Endothelial cell of umbilical vein (primary cell): ENCODE measurements at regions not wholly inside any gene's neighbourhood (a gene's known extent, or its start where the extent isn't known, plus 50 kb on each side); places are given as distances from the start of the nearest gene placed in this dataset.
A peak's percentile ranks its signal among the peaks of the same experiment; 100 is the strongest.

ENCODE experiments used
- BruUV-seq: library from RNA; stranded (reverse); fragments of 400-500 nt; replicated peaks from 2 replicates; lab custom pipeline; 2021; lab: Mats Ljungman, UMichigan
- CTCF ChIA-PET: fragments of 300-600, 350-600 bp; sonication (Branson Sonifier 250); formaldehyde crosslinking; loops from one replicate; lab custom pipeline; 2021; ENCODE audit warnings: antibody characterized with exemption, inconsistent platforms; lab: Charles Lee
- POLR2A ChIA-PET: fragments of 300-600, 350-600 bp; sonication (Branson Sonifier 250); formaldehyde crosslinking; loops from one replicate; lab custom pipeline; 2021; ENCODE audit warnings: antibody characterized with exemption, inconsistent platforms; lab: Charles Lee
- DNase-seq: peaks from one replicate; pipeline ENCODE4 v3.0.0-alpha.2; 2011; ENCODE audit warnings: low read depth, low spot score
- FAIRE-seq: peaks from 2 replicates; lab custom pipeline; 2011; peaks lifted over from hg19 to GRCh38; lab: Jason Lieb, UNC
- H2AFZ ChIP-seq: 2 replicates; pipeline ENCODE4 v1.6.0; 2012; ENCODE audit warnings: low read depth, low read length, control low read depth, inconsistent platforms
- H3K27ac ChIP-seq: 2 replicates; pipeline ENCODE4 v1.5.1; 2011; ENCODE audit warnings: low read depth, mild to moderate bottlenecking, control low read depth, low read length, moderate library complexity; ENCODE audit not compliant: insufficient read depth
- H3K27me3 ChIP-seq, 2 experiments: 2 replicates each; pipeline versions ENCODE4 v1.6.0 to v1.6.1; 2011; ENCODE audit warnings: low read length in 2 of 2, mixed read lengths in 1 of 2; ENCODE audit not compliant: control insufficient read depth in 2 of 2, insufficient read depth in 2 of 2
- H3K36me3 ChIP-seq, 2 experiments: 2 replicates in 1 of 2; 3 replicates in 1 of 2; pipeline ENCODE4 v1.5.1; 2011; ENCODE audit warnings: low read length in 2 of 2, mild to moderate bottlenecking in 1 of 2, moderate library complexity in 1 of 2; ENCODE audit not compliant: control insufficient read depth in 2 of 2, insufficient read depth in 2 of 2; ENCODE audit errors: extremely low read depth in 1 of 2
- H3K4me1 ChIP-seq: 3 replicates; pipeline ENCODE4 v1.5.1; 2011; ENCODE audit warnings: mild to moderate bottlenecking, low read length; ENCODE audit not compliant: control insufficient read depth, insufficient read depth; ENCODE audit errors: extremely low read depth
- H3K4me2 ChIP-seq: 2 replicates; pipeline ENCODE4 v1.6.1; 2011; ENCODE audit warnings: low read length, control low read depth, mixed read lengths; ENCODE audit not compliant: insufficient read depth
- H3K4me3 ChIP-seq, 3 experiments: fragments of 200-600 bp in 1 of 3; sonication (generic), shearing (Covaris generic) in 1 of 3; replicated peaks in 1 of 3; 2 replicates each; pipeline ENCODE4 v1.5.1; 2011 to 2016; ENCODE audit warnings: control low read depth in 3 of 3, low read length in 3 of 3, mild to moderate bottlenecking in 2 of 3, inconsistent platforms in 1 of 3, low read depth in 1 of 3, moderate library complexity in 1 of 3; ENCODE audit not compliant: insufficient read depth in 1 of 3
- H3K79me2 ChIP-seq: 2 replicates; pipeline ENCODE4 v1.6.0; 2012; ENCODE audit warnings: low read length, inconsistent platforms; ENCODE audit not compliant: control insufficient read depth, insufficient read depth
- H3K9ac ChIP-seq: replicated peaks from 2 replicates; pipeline ENCODE3; 2011; ENCODE audit warnings: low read length, control low read depth; ENCODE audit not compliant: insufficient read depth; ENCODE audit errors: extremely low read depth
- H3K9me1 ChIP-seq: replicated peaks from 3 replicates; pipeline ENCODE4 v1.6.0; 2011; ENCODE audit warnings: mild to moderate bottlenecking, low read length; ENCODE audit not compliant: control insufficient read depth, insufficient read depth; ENCODE audit errors: extremely low read depth
- H3K9me3 ChIP-seq: replicated peaks from 2 replicates; pipeline ENCODE4 v1.5.1; 2012; ENCODE audit warnings: low read length, inconsistent platforms; ENCODE audit not compliant: control insufficient read depth, insufficient read depth
- H4K20me1 ChIP-seq: replicated peaks from 2 replicates; pipeline ENCODE3; 2011; ENCODE audit warnings: mild to moderate bottlenecking, low read length; ENCODE audit not compliant: control insufficient read depth, insufficient read depth; ENCODE audit errors: extremely low read depth
- EZH2 ChIP-seq: IDR thresholded peaks from 2 replicates; pipeline ENCODE4 v1.6.1; 2012; ENCODE audit warnings: borderline replicate concordance, low read depth, mild to moderate bottlenecking, moderate library complexity, low read length, inconsistent platforms; ENCODE audit not compliant: severe bottlenecking
- FOS ChIP-seq: IDR thresholded peaks from 2 replicates; pipeline ENCODE4 v1.6.1; 2011; ENCODE audit warnings: mild to moderate bottlenecking, low read length, moderate library complexity, borderline replicate concordance; ENCODE audit not compliant: insufficient read depth
- GATA2 ChIP-seq: IDR thresholded peaks from 2 replicates; pipeline ENCODE4 v1.7.0; 2011; ENCODE audit warnings: low read depth, mild to moderate bottlenecking, moderate library complexity, mixed read lengths, low read length; ENCODE audit not compliant: insufficient read length, insufficient read depth
- JUN ChIP-seq: IDR thresholded peaks from 2 replicates; pipeline ENCODE4 v1.6.1; 2011; ENCODE audit warnings: borderline replicate concordance, low read depth; ENCODE audit not compliant: insufficient read length, insufficient read depth
- MYC ChIP-seq: IDR thresholded peaks from one replicate; pipeline ENCODE4 v1.6.1; 2011; ENCODE audit warnings: mild to moderate bottlenecking, low read depth, low read length
- POLR2A ChIP-seq: IDR thresholded peaks from 2 replicates; pipeline ENCODE4 v1.6.1; 2012; ENCODE audit warnings: low read depth, mild to moderate bottlenecking, control low read depth, low read length
- POLR2AphosphoS5 ChIP-seq: IDR thresholded peaks from 2 replicates; pipeline ENCODE4 v1.6.1; 2012; ENCODE audit warnings: low read depth, mild to moderate bottlenecking, control low read depth, low read length, moderate library complexity; ENCODE audit not compliant: insufficient read depth
- dilution Hi-C: fragments of 300-500 bp; cut with MboI; formaldehyde crosslinking; loops from one replicate; pipeline ENCODE4 v1.15.0; 2019; ENCODE audit warnings: low sequenced_read_pairs; ENCODE audit not compliant: extremely low pct_ligation_motif_present
- intact Hi-C: fragments of 100-400 bp; cut with micrococcal nuclease; formaldehyde crosslinking; loops from one replicate; pipeline ENCODE4 v1.10.0; 2022
- TF ChIP-seq, protein P1 (sequence below): IDR thresholded peaks from 2 replicates; pipeline ENCODE4 v1.6.1; 2011; ENCODE audit not compliant: insufficient read depth, insufficient read length
- TF ChIP-seq, protein P2 (sequence below), 2 donors: IDR thresholded peaks; 1 replicate in 1 of 2; 2 replicates in 1 of 2; pipeline ENCODE4 v1.5.1; 2011; ENCODE audit warnings: low read length in 2 of 2, mild to moderate bottlenecking in 2 of 2, moderate library complexity in 2 of 2, control low read depth in 1 of 2, inconsistent platforms in 1 of 2, low read depth in 1 of 2; ENCODE audit not compliant: insufficient read depth in 1 of 2; ENCODE audit errors: extremely low read depth in 1 of 2

DNA sequence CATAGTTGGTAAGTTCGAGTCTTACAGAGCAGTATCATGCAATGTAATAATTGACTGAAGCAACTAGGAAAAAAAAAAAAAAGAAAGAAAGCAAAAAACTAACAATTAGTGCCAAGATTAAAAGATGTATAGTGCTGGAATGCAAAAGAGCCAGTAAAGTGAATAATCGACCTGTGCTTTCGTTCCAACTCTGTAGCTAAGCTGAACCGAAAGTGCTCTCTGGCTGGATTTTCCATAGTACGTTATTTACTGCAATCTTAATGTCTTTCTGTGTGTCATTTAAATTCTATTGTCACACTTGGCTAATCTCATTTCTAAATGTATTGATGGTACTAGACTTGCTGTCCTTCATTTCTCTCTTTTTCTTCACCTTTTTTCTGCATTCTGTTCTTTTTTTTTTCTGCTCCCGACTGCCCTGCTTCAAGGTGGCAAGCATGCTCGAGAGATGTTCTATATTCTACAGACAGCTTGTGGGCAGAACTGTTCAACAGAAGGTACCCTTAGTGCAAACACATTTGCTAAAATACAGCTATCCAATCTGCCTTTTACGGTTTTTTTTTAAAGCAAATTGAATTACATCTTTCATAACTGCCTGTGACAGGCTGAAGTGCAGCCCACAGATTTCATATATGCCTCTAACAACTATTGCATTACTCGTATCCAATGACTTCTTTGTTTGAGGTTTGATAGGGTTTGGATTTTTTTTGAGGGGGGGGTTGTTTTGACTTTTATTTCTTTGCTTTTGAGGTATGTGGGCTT, 204.2 kb upstream of the MTNR1B start:
- intact Hi-C loops (no loop called here), dilution Hi-C loops (no loop called here)
- Histone ChIP-seq H3K9me3 (peaks cover 2% of the 10 kb centered on the region), H3K27ac (no peak overlapping the region), H4K20me1 (no peaks in the 10 kb centered on the region), H3K79me2 (no peaks in the 10 kb centered on the region), H3K36me3 (no peaks in the 10 kb centered on the region), H3K9ac (no peak overlapping the region), H3K9me1 (no peaks in the 10 kb centered on the region), H2AFZ (no peak overlapping the region), H3K27me3 (no peaks in the 10 kb centered on the region), H3K4me3 (no peak overlapping the region), H3K4me1 (no peaks in the 10 kb centered on the region), H3K4me2 (no peak overlapping the region)
- BruUV-seq = no TSS peak
- FAIRE-seq (no peak), DNase-seq (no peak)
- TF ChIP-seq POLR2AphosphoS5 (no peak), EZH2 (no peak), JUN (no peak), MYC (no peak), GATA2 (no peak), FOS (no peak), POLR2A (no peak)
- TF ChIP-seq, protein P1, sequence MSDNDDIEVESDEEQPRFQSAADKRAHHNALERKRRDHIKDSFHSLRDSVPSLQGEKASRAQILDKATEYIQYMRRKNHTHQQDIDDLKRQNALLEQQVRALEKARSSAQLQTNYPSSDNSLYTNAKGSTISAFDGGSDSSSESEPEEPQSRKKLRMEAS = no peak
- POLR2A ChIA-PET = no interaction called here
- CTCF ChIA-PET = no interaction called here

DNA sequence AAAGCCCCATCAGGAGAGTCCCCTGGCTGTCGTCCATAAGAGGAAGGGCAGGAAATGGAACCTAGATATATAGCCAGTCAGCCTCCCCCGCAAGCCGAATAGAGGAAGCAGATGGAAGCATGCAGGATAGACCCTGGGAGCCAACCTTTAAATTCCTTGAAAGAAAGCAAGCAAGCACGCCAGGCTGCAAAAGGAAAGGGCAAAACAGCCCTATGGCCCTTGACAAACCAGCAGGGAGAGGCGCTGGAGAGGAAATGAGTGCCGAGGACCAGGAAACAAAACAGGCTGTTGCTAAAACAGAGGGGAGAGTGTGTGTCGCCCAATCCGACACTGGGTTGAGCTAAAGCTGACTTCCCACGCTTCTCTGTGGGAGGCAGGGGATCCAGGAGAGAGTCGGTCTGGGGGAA, 203.5 kb upstream of the MTNR1B start:
- Histone ChIP-seq H2AFZ (no peak overlapping the region), H3K9ac (no peak overlapping the region), H4K20me1 (no peaks in the 10 kb centered on the region), H3K9me3 (peaks cover 2% of the 10 kb centered on the region), H3K4me2 (no peak overlapping the region), H3K4me3 (no peak overlapping the region), H3K9me1 (no peaks in the 10 kb centered on the region), H3K4me1 (no peaks in the 10 kb centered on the region), H3K27ac (no peak overlapping the region), H3K27me3 (no peaks in the 10 kb centered on the region), H3K79me2 (no peaks in the 10 kb centered on the region), H3K36me3 (no peaks in the 10 kb centered on the region)
- CTCF ChIA-PET = no interaction called here
- POLR2A ChIA-PET = no interaction called here
- dilution Hi-C loops (no loop called here), intact Hi-C loops (no loop called here)
- BruUV-seq = no TSS peak
- FAIRE-seq = no peak
- TF ChIP-seq, protein P2, sequence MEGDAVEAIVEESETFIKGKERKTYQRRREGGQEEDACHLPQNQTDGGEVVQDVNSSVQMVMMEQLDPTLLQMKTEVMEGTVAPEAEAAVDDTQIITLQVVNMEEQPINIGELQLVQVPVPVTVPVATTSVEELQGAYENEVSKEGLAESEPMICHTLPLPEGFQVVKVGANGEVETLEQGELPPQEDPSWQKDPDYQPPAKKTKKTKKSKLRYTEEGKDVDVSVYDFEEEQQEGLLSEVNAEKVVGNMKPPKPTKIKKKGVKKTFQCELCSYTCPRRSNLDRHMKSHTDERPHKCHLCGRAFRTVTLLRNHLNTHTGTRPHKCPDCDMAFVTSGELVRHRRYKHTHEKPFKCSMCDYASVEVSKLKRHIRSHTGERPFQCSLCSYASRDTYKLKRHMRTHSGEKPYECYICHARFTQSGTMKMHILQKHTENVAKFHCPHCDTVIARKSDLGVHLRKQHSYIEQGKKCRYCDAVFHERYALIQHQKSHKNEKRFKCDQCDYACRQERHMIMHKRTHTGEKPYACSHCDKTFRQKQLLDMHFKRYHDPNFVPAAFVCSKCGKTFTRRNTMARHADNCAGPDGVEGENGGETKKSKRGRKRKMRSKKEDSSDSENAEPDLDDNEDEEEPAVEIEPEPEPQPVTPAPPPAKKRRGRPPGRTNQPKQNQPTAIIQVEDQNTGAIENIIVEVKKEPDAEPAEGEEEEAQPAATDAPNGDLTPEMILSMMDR (IDR thresholded peaks at IDR 0.05; ENCODE audit: extremely low read depth in 1 of 2, insufficient read depth in 1 of 2, low read depth in 1 of 2, low read length in 2 of 2) = no peak
- TF ChIP-seq MYC (no peak), GATA2 (no peak), EZH2 (no peak), POLR2AphosphoS5 (no peak), POLR2A (no peak), FOS (no peak)
- DNase-seq = peak; percentile 63
